Activated CD8-positive, alpha-beta memory T cell treated with anti-CD3 and anti-CD28 coated beads, Interleukin-2, amount 50 U/mL, for 24 hours (primary cell): ENCODE measurements at regions not wholly inside any gene's neighbourhood (a gene's known extent, or its start where the extent isn't known, plus 50 kb on each side); places are given as distances from the start of the nearest gene placed in this dataset.
"Not testable (repeated sequence)": the region's sequence is repeated elsewhere in the genome, so short reads cannot be mapped to it uniquely, and the experiment has no call there.

Experiments used
- DNase-seq: peaks from one replicate; pipeline ENCODE4 v3.0.0-alpha.2; 2020; ENCODE audit errors: extremely low read depth

GRCh38 chr15:54841701-54842305, 354.9 kb downstream of the RSL24D1 start:
- DNase-seq, result no peak

GRCh38 chr15:54840621-54841398, 355.9 kb downstream of the RSL24D1 start:
- DNase-seq, result no peak

DNA sequence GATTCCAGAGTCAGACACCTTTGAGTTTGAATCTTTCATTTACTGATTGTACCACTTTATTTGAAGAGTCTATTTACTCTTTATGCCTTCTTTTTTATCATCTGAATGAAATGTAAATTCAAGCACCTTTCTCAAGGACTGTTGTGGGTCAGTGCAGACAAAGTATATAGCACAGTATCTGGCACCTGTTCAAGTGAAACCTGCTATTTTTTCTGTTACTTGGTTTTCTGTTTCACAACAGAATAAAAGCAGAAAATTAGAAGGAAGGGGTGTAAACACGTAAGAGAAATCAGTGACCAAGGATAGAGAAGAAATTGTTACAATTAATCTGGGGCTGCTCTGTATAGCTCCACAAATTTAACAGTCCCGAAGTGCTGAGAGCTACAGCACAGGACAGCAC, 357.4 kb downstream of the RSL24D1 start:
- no peak for DNase-seq

GRCh38 chr15:54836052-54836795, 360.5 kb downstream of the RSL24D1 start:
- no peak for DNase-seq

GRCh38 chr15:54829821-54830220, 366.9 kb downstream of the RSL24D1 start:
- no peak for DNase-seq

- no peak for DNase-seq
Measured at GRCh38 chr15:54820811-54821210, 375.9 kb downstream of the RSL24D1 start.

- no peak for DNase-seq
Measured at GRCh38 chr15:54820098-54820497, 376.6 kb downstream of the RSL24D1 start.

- DNase-seq, result no peak
Measured at GRCh38 chr15:54816401-54816800, 380.3 kb downstream of the RSL24D1 start.

- DNase-seq, result no peak
Measured at GRCh38 chr15:54815556-54815955, 381.2 kb downstream of the RSL24D1 start.

DNA sequence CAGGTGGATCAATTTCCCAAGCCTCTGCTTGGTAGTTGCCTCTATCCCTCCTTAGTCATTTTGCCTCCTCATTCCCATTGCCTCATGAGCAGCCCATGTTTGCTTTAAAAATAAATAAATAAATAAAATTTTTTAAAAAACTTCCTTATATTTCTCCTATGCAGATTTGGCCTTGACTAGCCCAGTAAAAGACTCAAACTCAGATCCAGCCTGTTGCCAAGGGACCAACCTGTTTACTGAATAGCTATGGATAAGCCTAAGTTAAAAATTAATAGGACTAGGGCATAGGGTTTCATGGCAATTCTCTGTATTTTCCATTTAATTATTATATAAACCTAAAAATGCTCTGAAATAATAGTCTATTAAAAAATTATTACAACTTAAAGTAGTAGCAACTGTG, 384.4 kb downstream of the RSL24D1 start:
- DNase-seq, result no peak

DNA sequence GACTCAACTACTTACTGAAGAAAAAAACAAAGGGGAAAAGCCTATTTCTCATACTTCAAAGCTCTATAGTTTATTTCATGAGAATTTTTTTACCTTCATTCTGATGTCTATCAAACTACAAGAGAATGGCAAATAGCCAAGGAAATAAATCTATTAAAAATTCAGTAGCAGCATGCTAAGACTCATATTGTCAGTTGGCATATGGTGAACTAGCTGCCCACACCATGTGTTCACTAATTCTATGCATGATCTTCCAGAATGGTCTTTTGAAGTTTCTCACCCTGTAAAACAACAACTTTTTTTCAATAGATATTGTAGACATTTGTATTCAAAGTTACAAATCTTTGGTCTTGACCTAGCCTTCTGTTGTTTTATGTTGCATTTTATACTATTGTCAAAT, 386.2 kb downstream of the RSL24D1 start:
- DNase-seq, result no peak

DNA sequence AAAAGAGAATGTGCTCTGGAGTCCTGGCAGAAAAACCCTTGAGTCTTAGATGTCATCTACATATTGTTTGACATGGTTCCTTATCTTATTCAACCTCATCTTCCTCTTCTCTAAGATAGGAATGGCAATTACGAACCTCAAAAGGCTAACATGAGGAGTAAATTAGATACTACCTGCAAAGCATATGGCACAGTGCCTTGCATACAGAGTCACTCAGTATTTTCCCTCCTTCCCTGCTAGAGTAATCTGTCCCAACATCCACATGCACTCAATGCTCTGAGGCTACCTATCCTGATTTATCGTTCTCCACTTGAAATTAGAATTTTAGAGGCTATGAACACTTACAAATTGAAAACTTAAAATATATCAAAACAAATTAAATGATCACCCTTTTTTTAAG, 386.7 kb downstream of the RSL24D1 start:
- DNase-seq, result no peak

DNA sequence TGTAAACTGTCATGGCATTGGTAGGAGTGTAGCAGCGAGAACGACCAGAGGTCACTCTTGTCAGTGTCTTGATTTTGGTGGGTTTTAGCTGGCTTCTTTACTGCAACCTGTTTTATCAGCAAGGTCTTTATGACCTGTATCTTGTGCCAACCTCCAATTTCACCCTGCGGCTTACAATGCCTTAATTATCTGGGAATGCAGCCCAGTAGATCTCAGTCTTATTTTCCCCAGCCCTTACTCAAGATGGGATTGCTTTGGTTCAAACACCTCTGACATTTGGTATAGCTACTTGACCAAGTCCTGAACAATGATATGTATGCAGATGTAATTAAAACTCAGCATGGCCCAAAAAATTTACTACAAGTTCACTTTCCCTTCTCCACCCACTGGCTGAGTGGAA, 388.4 kb downstream of the RSL24D1 start:
- no peak for DNase-seq

DNA sequence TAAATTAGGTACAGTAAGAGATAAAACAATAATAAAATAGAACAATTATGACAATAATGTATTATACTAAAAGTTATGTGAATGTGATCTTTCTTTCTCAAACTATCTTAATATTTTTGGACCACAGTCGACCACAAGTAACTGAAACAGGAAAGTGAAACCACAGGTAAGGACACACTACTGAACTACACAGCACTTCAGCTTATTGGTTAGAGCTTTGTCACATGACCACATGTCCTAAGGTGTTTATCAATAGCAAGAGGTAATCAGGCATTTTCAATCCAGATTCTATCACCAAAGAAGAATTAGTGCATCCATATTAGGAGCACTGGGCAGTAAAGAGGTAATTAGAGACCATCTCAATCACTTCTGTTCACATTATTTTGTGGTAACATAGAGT, 392.8 kb downstream of the RSL24D1 start:
- no peak for DNase-seq

DNA sequence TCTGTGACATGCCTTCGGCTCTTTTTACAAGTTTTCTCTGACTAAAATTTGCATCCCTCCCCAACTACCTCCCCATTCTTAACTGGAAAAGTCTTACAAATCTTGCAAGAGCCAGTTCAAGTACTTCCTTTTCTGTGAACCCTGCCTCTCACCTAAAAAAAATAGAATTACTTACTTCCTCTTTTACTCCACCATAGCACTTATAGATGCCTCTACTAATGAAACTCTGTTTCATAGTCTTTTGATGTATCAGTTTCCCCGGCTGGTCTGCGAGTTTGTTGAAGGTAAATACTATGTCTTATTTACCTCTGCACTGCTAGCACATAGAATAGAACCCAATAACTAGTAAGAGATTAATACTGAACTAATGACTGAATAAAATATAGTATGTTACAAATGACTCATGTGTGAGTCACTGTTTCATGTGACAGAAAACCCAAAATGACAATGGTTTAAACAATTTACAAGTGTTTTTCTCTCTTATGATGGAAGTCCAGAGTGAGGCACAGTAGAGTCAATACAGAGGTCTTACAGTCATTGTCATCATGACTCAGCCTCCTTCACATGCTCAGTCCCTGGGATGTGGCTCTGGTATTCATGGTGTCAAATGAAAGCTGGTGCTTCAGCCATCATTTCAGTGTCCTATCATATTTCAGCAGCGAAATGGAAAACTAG, 393.5 kb downstream of the RSL24D1 start:
- DNase-seq, result no peak

GRCh38 chr15:54792526-54792925, 404.2 kb downstream of the RSL24D1 start:
- no peak for DNase-seq

GRCh38 chr15:54790693-54791092, 406.0 kb downstream of the RSL24D1 start:
- DNase-seq, result no peak

GRCh38 chr15:54789376-54789775, 407.4 kb downstream of the RSL24D1 start:
- no peak for DNase-seq

DNA sequence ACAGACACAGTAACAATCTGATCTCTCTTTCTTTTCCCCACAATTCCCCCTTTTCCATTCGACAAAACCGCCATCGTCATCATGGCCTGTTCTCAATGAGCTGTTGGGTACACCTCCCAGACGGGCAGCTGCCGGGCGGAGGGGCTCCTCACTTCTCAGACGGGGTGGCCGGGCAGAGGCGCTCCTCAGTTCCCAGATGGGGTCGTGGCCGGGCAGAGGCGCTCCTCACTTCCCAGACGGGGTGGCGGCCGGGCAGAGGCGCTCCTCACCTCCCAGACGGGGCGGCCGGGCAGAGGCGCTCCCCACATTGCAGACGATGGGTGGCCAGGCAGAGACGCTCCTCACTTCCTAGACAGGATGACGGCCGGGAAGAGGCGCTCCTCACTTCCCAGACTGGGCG, 415.5 kb downstream of the RSL24D1 start:
- not testable (repeated sequence) for DNase-seq

DNA sequence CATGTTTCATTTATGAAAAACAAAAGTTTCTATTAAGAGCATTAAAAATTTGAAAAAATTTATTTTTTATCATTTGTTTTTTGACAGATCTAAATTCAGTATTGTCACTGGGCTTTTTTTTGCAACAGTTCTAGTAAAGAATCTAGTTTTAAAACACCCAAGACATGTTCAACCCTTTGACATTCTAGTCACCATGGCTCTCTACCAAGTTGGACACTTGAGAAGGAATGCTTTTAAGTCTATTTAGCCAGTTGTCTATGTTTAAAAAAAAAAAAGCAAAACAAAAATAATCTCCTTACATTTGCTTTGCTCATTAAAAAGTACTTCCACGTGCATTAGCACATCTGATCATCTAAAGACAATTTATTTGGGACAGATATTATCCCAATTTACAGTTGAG, 417.5 kb downstream of the RSL24D1 start:
- DNase-seq, result no peak

DNA sequence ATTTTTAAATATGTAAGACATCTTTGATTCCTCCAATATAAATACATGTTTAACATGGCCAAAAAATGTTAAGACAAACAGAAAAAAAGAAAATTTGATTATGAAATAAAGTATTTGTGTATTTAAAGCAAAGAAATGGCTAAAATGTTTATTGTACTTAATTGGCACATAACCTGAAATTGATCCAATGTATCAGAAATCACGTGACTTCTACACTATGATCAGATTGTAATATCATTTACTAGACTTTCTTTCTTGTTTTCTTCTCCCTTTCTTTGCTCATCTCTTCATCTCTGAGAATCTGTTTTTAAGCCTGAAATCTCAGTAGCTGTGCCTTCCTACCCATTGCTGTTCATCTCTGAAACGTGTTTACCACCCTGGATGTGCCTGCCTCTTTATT, 420.3 kb downstream of the RSL24D1 start:
- DNase-seq, result no peak

DNA sequence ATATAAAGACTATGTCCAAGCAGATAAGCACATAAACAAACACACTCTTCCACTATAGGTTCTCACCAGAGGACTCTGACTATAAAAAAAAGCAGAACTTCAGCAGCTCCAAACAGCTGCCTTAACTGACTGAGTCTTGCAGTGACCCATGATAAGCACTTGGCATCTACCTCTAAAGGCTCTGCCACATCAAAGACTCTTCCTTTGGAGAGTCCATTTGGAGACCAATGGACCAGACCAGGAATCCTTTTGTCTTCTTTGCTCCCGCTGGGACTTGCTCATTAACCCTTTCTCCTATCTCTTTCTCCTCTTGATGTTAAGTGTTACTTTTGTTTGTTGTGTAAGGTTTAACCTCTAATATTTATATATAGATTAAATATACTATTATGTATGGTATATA, 424.1 kb downstream of the RSL24D1 start:
- DNase-seq, result no peak
